GF-D8 (cell line): ENCODE measurements at regions not wholly inside any gene's neighbourhood (a gene's known extent, or its start where the extent isn't known, plus 50 kb on each side); places are given as distances from the start of the nearest gene placed in this dataset.

Source experiments
- DNase-seq: peaks from one replicate; lab custom pipeline; 2025; lab: John Stamatoyannopoulos, UW

DNA sequence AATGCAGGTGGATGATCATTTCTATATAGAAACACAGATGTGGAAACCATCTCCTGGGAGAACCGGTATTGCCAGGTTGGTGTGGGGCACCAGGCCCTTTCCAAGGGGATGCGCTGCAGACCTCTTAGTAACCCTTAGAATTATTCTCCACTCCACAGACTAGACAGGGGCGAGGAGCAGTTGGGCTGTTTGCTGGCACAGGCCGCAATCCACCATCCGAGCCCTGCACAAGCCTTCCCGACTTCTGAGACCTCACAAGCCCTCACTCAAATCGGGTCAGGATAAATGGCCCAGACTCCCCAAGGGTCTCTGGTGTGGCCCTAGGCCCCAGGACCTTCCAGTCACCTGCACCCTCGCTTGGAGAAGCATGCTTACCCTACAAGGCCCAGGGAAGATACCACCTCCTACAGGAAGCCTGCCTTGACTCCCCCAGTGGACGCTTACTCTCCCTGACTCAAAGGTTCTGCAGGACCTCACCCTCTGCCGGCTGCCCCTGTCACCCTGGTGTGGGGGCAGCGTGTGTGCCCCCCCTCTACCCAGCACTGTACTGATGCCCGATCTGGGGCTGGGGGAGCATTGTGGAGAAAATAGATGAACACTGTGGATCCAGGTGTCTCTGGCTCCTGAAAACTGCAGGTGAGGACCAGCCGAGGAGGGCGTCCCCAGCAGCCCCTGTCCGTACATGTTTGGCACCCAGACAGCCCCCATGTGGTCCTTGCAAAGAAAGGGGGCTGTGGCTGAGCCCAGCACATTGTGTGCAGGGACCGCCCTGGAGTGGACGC, 49.8 kb upstream of the ACSF3 start:
- no peak for DNase-seq
